Progenitor cell of endocrine pancreas (in vitro differentiated cells): ENCODE measurements at regions not wholly inside any gene's neighbourhood (a gene's known extent, or its start where the extent isn't known, plus 50 kb on each side); places are given as distances from the start of the nearest gene placed in this dataset.

Experiments used
- DNase-seq: peaks from one replicate; pipeline ENCODE4 v3.0.0; 2021; ENCODE audit warnings: low spot score; ENCODE audit not compliant: unreplicated experiment
- H3K27ac Mint-ChIP-seq: 2 replicates; pipeline ENCODE4 v1.8.0; 2021; ENCODE audit warnings: mild to moderate bottlenecking, moderate library complexity, mixed read lengths
- H3K27me3 Mint-ChIP-seq: 2 replicates; pipeline ENCODE4 v1.8.0; 2021; ENCODE audit warnings: mixed read lengths
- H3K36me3 Mint-ChIP-seq: 2 replicates; pipeline ENCODE4 v1.8.0; 2022; ENCODE audit warnings: mixed read lengths; ENCODE audit not compliant: insufficient read depth
- H3K4me1 Mint-ChIP-seq: 2 replicates; pipeline ENCODE4 v1.8.0; 2021; ENCODE audit warnings: low read depth, mixed read lengths
- H3K4me3 Mint-ChIP-seq: 2 replicates; pipeline ENCODE4 v1.8.0; 2021; ENCODE audit warnings: low read depth, mild to moderate bottlenecking, moderate library complexity, mixed read lengths
- H3K9me3 Mint-ChIP-seq: 2 replicates; pipeline ENCODE4 v1.8.0; 2021; ENCODE audit warnings: low read depth, mixed read lengths
- CTCF ChIP-seq: fragments of 200-600 bp; sonication (generic); IDR thresholded peaks from one replicate; pipeline ENCODE4 v1.5.0; 2021; ENCODE audit warnings: antibody characterized with exemption, mild to moderate bottlenecking; ENCODE audit not compliant: unreplicated experiment

DNA sequence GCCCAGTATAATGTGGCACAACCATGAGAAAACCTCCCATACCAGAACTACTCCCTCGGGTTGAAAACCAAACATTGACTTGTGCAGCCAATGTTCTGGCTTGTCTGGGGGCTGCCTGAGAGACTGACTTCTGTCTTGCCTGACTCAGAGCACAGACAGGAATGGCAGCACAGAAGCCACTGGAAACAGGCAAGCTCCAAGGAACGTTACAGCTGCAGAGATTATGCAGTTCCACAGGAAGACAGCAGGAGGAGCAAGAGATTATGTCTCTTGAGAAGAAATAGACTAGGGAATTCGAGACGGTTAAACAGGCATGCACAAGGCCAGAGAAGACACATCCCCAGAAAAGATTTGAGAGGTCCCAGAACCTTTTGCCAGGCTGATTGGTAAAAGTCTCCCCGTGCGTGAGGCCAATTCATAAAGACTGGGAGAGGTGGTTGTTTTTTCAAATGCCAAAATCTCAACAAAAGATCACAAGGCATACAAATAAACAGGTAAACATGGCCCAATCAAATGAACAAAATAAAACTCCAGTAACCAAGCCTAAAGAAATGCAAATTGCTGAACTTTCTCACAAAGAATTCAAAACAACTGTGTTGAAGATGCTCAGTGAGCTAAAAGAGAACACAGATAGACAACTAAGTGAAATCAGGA, 90.6 kb upstream of the CDH5 start:
- H3K27me3 Mint-ChIP-seq, result peaks cover 24% of the 10 kb centered on the region
- peak; percentile 41 for DNase-seq
- no peak overlapping the region for H3K27ac Mint-ChIP-seq
- peaks cover 3% of the 10 kb centered on the region for H3K9me3 Mint-ChIP-seq
- no peak overlapping the region for H3K4me3 Mint-ChIP-seq
- H3K36me3 Mint-ChIP-seq, result no peaks in the 10 kb centered on the region
- peaks cover 10% of the 10 kb centered on the region for H3K4me1 Mint-ChIP-seq
- TF ChIP-seq CTCF, result peak; percentile 65

DNA sequence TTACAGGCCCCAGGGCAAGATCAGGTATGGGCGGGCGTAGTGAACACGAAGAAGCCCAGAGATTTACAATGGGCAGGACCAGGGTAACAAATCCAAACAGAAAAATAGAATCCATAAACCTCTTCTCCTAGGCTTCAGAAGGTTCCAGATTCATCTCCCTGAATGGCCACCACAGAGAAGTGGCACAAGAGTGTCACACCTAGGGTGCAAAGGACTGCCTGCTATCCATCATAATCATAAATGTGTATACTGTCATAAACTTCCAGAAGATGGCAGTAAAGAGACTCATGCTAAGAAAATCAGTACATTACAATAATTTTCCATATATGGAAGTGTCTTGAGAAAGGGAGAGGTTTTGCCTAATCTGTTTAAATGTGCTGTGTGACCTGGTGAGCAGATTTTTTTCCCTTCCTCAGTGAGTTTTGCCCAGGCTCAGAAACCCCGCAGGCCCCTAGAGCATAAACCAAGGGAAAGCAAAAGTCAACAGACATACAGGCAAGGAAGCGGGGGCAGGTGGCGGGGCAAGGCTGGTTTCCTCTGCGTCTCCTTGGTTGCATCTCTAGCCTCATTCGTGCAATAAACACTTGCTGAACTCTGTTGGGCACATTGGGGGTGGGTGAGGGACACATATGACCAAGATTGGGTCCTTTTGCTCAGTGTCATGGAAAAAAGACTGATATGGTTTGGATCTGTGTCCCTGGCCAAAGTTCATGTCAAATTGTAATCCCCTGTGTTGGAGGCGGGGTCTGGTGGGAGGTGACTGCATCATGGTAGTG, 92.0 kb upstream of the CDH5 start:
- no peak overlapping the region for H3K4me3 Mint-ChIP-seq
- H3K9me3 Mint-ChIP-seq, result peaks cover 3% of the 10 kb centered on the region
- no peaks in the 10 kb centered on the region for H3K36me3 Mint-ChIP-seq
- peaks cover 12% of the 10 kb centered on the region for H3K4me1 Mint-ChIP-seq
- no peak overlapping the region for H3K27ac Mint-ChIP-seq
- TF ChIP-seq CTCF, result no peak
- H3K27me3 Mint-ChIP-seq, result peaks cover 28% of the 10 kb centered on the region
- no peak for DNase-seq

DNA sequence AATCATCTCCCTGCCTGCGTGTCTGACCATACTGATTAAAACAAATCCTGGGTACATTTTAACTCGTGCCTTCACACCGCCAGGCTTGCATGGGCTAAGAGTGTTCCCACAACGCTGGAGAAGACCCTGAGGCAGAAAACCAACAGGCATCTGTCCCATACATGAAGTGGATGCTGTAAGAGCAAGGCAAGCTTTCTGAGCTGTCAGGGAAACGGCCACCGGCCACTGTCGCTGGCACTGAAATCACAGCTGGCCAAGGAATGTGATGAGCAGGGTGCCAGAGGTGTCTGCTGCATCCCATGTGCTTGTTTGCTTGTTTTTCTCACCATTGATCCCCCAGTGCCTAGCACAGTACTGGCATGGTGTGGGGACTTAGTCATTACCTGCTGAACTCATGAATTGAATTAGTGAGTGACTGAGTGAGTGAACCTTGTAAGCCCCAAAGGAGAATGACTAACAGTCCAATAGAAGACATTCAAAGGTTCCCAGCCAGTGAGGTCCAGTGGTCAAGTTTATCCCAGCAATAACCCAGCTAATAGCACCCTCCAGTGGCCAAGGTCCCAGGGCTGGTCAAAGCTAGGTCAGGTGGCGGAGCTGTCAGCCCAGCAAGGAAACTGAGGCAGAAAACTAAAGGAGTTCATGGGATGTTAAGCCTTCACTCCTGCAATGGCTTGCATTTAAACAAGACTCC, 92.7 kb upstream of the CDH5 start:
- no peak for TF ChIP-seq CTCF
- Mint-ChIP-seq H3K27me3 (peaks cover 33% of the 10 kb centered on the region), H3K4me3 (no peak overlapping the region), H3K36me3 (no peaks in the 10 kb centered on the region), H3K4me1 (peaks cover 12% of the 10 kb centered on the region), H3K27ac (no peak overlapping the region), H3K9me3 (no peaks in the 10 kb centered on the region)
- DNase-seq, result no peak

DNA sequence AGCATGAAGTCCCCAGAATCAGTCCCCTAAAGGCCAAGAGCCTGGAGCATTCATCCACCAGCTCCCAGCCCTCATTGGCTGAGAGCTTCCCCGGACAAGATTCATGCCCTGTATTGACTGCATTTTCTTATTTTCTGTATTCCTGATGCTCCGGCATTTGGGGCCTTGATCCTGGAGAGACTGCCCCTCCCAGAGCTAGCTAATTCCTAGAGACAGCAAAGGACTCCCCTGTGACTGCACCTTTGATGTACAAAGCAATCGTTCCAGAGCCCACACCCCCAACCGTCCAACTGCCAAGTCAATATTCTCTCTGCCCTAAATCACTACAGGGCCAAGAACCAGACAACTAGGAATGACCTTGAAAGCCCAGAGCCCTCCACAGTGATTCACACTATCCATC, 93.4 kb upstream of the CDH5 start:
- Mint-ChIP-seq H3K4me3 (no peak overlapping the region), H3K27ac (no peak overlapping the region), H3K4me1 (peaks cover 12% of the 10 kb centered on the region), H3K36me3 (no peaks in the 10 kb centered on the region), H3K27me3 (peaks cover 38% of the 10 kb centered on the region), H3K9me3 (no peaks in the 10 kb centered on the region)
- TF ChIP-seq CTCF, result no peak
- DNase-seq, result no peak

- Mint-ChIP-seq H3K27me3 (peaks cover 44% of the 10 kb centered on the region), H3K4me1 (peaks cover 12% of the 10 kb centered on the region), H3K27ac (no peak overlapping the region), H3K36me3 (no peaks in the 10 kb centered on the region), H3K4me3 (no peak overlapping the region), H3K9me3 (no peaks in the 10 kb centered on the region)
- DNase-seq, result no peak
- no peak for TF ChIP-seq CTCF
These were observed 94.0 kb upstream of the CDH5 start for GRCh38 chr16:66272461-66272860.
